D341Med (cell line): ENCODE measurements at regions not wholly inside any gene's neighbourhood (a gene's known extent, or its start where the extent isn't known, plus 50 kb on each side); places are given as distances from the start of the nearest gene placed in this dataset.
A peak's percentile ranks its signal among the peaks of the same experiment; 100 is the strongest.
"Not testable (repeated sequence)": the region's sequence is repeated elsewhere in the genome, so short reads cannot be mapped to it uniquely, and the experiment has no call there.

Source experiments
- DNase-seq: peaks from one replicate; pipeline ENCODE4 v3.0.0; 2012; ENCODE audit warnings: low spot score

DNA sequence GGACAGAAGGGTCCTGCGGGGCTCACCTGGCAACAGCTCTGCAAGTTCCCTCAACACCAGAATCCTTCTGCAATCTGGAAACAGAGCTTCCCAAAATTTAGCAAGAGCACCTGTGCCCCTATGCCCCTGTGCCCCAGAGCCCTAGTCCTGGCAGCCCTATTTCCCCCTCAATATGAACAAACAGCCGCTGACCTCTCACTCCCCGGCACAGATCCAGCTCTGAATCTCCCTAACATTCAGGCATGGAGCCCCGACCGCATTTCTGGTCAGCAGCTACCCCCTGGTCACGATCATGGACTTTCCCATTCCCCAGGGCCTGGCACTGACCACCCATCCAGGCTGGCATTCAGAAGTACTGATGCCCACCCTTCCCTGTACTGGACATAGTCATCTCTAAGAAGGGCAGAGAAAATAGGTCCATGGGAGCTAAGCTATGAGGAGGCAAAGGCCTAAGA is 110.8 kb upstream of the SMURF2 start:
- no peak for DNase-seq

- no peak for DNase-seq
Measured at GRCh38 chr17:64771980-64772844, 110.1 kb upstream of the SMURF2 start.

GRCh38 chr17:64769712-64770111 is 107.6 kb upstream of the SMURF2 start:
- no peak for DNase-seq

DNA sequence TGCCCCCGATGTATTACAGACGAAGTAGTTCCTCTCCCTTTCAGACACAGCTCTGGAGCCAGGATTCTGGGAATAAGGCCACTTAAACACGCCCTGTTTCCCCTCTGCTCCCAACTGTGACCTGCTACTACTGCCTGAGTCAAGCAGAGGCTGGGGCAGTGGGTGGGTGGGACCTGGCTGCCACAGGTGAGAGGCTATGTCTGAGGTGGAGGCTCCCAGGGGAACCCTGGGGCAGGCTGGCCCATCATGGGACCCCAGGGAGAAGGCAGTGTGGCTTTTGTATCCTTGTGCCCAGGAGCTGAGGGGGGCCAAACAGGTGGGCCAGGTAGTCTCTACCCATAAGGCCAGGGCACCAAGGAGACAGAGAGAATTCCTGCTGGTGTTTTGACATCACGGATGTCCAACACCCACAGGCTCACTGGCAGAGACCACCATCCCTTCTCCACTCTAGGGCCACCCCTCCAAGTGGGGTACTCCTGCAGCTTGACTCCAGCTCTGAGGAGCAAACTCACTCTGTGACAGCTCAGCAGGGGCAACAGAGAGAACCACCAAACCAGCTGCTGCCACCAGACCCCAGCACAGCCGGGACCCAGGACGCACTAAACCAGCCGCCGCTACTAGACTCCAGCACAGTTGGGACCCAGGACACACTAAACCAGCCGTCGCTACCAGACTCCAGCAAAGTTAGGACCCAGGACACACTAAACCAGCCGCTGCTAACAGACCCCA is 105.3 kb upstream of the SMURF2 start:
- no peak for DNase-seq

GRCh38 chr17:64765191-64765889 is 103.2 kb upstream of the SMURF2 start:
- DNase-seq, result no peak

DNA sequence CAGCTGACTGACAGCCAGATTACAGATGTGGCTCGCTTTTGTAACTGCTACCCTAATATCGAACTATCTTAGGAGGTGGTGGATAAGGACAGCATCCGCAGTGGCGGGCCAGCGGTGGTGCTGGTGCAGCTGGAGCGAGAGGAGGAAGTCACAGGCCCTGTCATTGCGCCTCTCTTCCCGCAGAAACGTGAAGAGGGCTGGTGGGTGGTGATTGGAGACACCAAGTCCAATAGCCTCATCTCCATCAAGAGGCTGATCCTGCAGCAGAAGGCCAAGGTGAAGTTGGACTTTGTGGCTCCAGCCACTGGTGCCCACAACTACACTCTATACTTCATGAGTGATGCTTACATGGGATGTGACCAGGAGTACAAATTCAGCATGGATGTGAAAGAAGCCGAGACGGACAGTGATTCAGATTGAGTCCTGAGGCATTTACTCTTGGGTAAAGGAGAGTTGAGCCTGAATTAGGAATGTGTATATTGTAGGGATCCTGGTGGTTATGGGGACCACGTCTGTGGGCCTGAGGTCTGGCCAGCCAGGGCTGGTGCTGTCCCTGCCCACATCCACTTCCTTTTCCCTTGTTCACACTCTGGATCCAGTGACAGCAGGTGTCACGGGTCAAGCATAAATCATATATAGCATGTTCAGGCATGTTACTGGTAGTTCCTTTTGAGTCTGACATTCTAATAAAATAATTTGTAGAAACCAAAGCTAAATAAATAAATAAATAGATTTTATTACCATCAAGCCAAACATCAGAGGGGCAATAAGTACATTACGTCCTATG is 89.0 kb upstream of the SMURF2 start:
- no peak for DNase-seq

- no peak for DNase-seq
Measured at GRCh38 chr17:64750478-64750877, 88.4 kb upstream of the SMURF2 start.

- no peak for DNase-seq
Measured at GRCh38 chr17:64749306-64749705, 87.2 kb upstream of the SMURF2 start.

DNA sequence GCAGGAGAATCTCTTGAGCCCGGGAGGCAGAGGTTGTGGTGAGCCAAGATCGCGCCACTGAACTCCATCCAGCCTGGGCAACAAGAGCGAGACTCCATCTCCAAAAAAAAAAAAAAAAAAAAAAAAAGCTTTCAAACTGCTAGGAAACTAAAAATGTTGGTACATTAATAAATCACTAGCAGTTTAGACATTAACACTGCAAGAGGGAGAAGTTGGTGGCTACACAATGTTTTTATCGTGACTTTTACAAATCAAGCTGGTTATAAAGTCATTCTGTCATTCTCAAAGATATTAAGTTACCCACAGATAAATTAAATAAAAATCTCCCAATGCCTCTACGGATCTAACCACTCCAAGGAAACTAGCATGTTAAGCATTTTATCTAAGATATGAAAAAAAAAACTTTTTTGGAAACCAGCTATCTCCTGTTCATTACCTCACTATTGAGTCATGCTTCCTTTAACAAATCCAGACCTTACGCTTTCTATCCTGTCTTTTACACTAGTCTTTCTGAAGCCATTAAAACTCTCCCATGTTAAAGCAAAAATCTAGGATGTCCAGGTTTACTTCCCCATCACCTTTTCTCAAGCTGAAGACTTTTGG is 85.9 kb upstream of the SMURF2 start:
- DNase-seq, result no peak

GRCh38 chr17:64742326-64742725 is 80.2 kb upstream of the SMURF2 start:
- no peak for DNase-seq

GRCh38 chr17:64741916-64742315 is 79.8 kb upstream of the SMURF2 start:
- not testable (repeated sequence) for DNase-seq

GRCh38 chr17:64741038-64741641 is 79.0 kb upstream of the SMURF2 start:
- no peak for DNase-seq

GRCh38 chr17:64739316-64740058 is 77.4 kb upstream of the SMURF2 start:
- DNase-seq, result no peak

- peak; percentile 53 for DNase-seq
Measured at GRCh38 chr17:64736804-64737492, 74.8 kb upstream of the SMURF2 start.

DNA sequence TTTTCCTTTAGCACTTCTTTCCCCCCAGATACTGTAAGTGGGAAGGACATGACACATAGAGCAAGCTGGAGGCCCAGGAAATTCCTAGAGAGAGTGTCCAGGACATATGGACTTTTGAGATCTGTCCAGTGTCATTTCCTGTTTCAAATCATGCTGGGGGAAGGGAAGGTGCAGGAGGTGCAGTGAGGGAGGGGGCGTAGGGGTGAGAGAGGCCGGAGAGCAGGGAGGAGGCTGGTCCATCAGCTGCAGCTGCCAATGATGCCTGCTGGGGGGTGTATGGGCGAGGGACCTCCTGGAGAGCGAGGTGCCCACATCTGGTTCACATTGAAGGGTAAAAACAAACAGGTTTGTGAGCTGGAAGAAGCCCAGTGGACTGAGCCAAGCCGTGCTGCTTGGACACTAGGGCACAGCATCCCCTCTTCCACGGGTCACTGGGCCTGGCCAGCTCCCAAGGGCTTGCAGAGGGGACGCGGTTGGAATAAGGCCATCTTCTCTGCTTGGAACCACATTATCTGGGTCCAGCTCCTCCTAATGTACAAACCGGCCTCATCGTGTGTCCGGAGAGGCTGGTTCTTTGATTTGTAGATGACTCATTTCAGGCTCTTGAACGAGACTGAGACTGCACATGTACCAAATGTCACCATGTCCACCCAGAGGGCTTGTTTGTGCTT is 70.4 kb upstream of the SMURF2 start:
- no peak for DNase-seq

GRCh38 chr17:64730023-64730422 is 67.9 kb upstream of the SMURF2 start:
- not testable (repeated sequence) for DNase-seq

- no peak for DNase-seq
Measured at GRCh38 chr17:64729201-64729600, 67.1 kb upstream of the SMURF2 start.

DNA sequence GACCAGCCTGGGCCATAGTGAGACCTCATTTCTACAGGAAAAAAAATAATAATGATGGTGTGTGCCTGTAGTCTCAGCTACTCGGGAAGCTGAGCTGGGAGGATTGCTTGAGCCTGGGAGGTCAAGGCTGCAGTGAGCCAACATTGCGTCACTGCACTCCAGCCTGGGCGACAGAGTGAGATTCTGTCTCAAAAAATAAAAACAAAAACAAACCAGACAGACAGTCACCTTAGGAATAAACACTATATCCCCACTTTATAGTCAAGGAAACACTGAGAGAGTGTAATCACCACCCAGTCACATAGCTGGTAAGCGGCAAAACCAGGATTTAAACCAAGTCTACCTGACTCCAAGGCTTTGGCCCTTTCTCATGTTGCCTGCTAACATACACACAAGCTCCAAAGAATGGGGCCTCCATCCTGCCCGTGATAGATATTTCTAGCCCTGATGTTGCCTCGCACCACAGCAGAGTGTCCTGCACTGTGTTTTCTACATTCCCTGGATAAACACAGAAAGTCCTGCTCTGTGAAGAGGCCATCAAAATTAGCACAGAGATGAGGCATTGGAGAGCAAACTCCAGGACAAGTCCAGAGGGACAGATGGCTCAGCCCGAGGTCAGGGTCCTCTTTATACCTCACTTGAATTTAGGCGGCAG is 66.1 kb upstream of the SMURF2 start:
- no peak for DNase-seq

- DNase-seq, result not testable (repeated sequence)
Measured at GRCh38 chr17:64726025-64726424, 63.9 kb upstream of the SMURF2 start.
